ENCODE measurements at regions not wholly inside any gene's neighbourhood (a gene's known extent, or its start where the extent isn't known, plus 50 kb on each side); places are given as distances from the start of the nearest gene placed in this dataset.
A peak's percentile ranks its signal among the peaks of the same experiment; 100 is the strongest.

- no peak for TF ChIP-seq CTCF (IDR thresholded peaks at IDR 0.05; ENCODE audit: insufficient read depth, low read length, poor library complexity, severe bottlenecking)
- no peak for DNase-seq (ENCODE audit: extremely low read depth, insufficient read length)
- Histone ChIP-seq H3K4me3 (replicated peaks; ENCODE audit: low read depth, low read length) (no peak overlapping the region), H3K36me3 (ENCODE audit: control insufficient read depth, insufficient read depth, low read length) (no peaks in the 10 kb centered on the region), H3K27me3 (replicated peaks; ENCODE audit: control insufficient read depth, insufficient read depth, low read length) (no peaks in the 10 kb centered on the region; the same call in 1 of the 2 replicates)
These were observed 232.3 kb upstream of the CIBAR2 start for GRCh38 chr16:85344502-85345128.

GRCh38 chr16:85345129-85345639, 232.9 kb upstream of the CIBAR2 start:
- H3K4me3 ChIP-seq (replicated peaks; ENCODE audit: low read depth, low read length), result no peak overlapping the region
- TF ChIP-seq CTCF (IDR thresholded peaks at IDR 0.05; ENCODE audit: insufficient read depth, low read length, poor library complexity, severe bottlenecking), result no peak
- no peaks in the 10 kb centered on the region; the same call in 1 of the 2 replicates for H3K27me3 ChIP-seq (replicated peaks; ENCODE audit: control insufficient read depth, insufficient read depth, low read length)
- no peaks in the 10 kb centered on the region for H3K36me3 ChIP-seq (ENCODE audit: control insufficient read depth, insufficient read depth, low read length)
- DNase-seq (ENCODE audit: extremely low read depth, insufficient read length), result no peak

GRCh38 chr16:85346404-85347212, 234.3 kb upstream of the CIBAR2 start:
- Histone ChIP-seq H3K27me3 (replicated peaks; ENCODE audit: control insufficient read depth, insufficient read depth, low read length) (no peaks in the 10 kb centered on the region; the same call in 1 of the 2 replicates), H3K36me3 (ENCODE audit: control insufficient read depth, insufficient read depth, low read length) (no peaks in the 10 kb centered on the region), H3K4me3 (replicated peaks; ENCODE audit: low read depth, low read length) (no peak overlapping the region)
- no peak for TF ChIP-seq CTCF (IDR thresholded peaks at IDR 0.05; ENCODE audit: insufficient read depth, low read length, poor library complexity, severe bottlenecking)
- DNase-seq (ENCODE audit: extremely low read depth, insufficient read length), result no peak

- no peak for DNase-seq (ENCODE audit: extremely low read depth, insufficient read length)
- TF ChIP-seq CTCF (IDR thresholded peaks at IDR 0.05; ENCODE audit: insufficient read depth, low read length, poor library complexity, severe bottlenecking), result peak; percentile 59
- Histone ChIP-seq H3K4me3 (replicated peaks; ENCODE audit: low read depth, low read length) (no peak overlapping the region), H3K27me3 (replicated peaks; ENCODE audit: control insufficient read depth, insufficient read depth, low read length) (no peaks in the 10 kb centered on the region; the same call in 1 of the 2 replicates), H3K36me3 (ENCODE audit: control insufficient read depth, insufficient read depth, low read length) (no peaks in the 10 kb centered on the region)
These were observed 234.9 kb upstream of the CIBAR2 start for GRCh38 chr16:85347213-85347591.

GRCh38 chr16:85348065-85348840, 236.0 kb upstream of the CIBAR2 start:
- no peak for DNase-seq (ENCODE audit: extremely low read depth, insufficient read length)
- no peak for TF ChIP-seq CTCF (IDR thresholded peaks at IDR 0.05; ENCODE audit: insufficient read depth, low read length, poor library complexity, severe bottlenecking)
- Histone ChIP-seq H3K36me3 (ENCODE audit: control insufficient read depth, insufficient read depth, low read length) (no peaks in the 10 kb centered on the region), H3K27me3 (replicated peaks; ENCODE audit: control insufficient read depth, insufficient read depth, low read length) (no peaks in the 10 kb centered on the region; the same call in 1 of the 2 replicates), H3K4me3 (replicated peaks; ENCODE audit: low read depth, low read length) (no peak overlapping the region)
